ENCODE measurements at regions not wholly inside any gene's neighbourhood (a gene's known extent, or its start where the extent isn't known, plus 50 kb on each side); places are given as distances from the start of the nearest gene placed in this dataset.

GRCh38 chr14:101398011-101398410, 163.3 kb upstream of the DIO3 start:
- H3K9me3 ChIP-seq, result no peaks in the 10 kb centered on the region
- no peaks in the 10 kb centered on the region for H3K4me1 ChIP-seq
- no peaks in the 10 kb centered on the region for H3K36me3 ChIP-seq
- no peak for TF ChIP-seq POLR2A (IDR thresholded peaks at IDR 0.05)
- TF ChIP-seq, protein P1, sequence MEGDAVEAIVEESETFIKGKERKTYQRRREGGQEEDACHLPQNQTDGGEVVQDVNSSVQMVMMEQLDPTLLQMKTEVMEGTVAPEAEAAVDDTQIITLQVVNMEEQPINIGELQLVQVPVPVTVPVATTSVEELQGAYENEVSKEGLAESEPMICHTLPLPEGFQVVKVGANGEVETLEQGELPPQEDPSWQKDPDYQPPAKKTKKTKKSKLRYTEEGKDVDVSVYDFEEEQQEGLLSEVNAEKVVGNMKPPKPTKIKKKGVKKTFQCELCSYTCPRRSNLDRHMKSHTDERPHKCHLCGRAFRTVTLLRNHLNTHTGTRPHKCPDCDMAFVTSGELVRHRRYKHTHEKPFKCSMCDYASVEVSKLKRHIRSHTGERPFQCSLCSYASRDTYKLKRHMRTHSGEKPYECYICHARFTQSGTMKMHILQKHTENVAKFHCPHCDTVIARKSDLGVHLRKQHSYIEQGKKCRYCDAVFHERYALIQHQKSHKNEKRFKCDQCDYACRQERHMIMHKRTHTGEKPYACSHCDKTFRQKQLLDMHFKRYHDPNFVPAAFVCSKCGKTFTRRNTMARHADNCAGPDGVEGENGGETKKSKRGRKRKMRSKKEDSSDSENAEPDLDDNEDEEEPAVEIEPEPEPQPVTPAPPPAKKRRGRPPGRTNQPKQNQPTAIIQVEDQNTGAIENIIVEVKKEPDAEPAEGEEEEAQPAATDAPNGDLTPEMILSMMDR (IDR thresholded peaks at IDR 0.05), result no peak
- DNase-seq (no peak), ATAC-seq (no peak)
- H3K4me3 ChIP-seq, result no peak overlapping the region
- intact Hi-C loops (cut with DNase I), result no loop called here
- 73% methylated on average over 3 of the region's 14 CpGs for WGBS (ENCODE audit: insufficient coverage, low coverage, low lambda C conversion rate, missing lambda C conversion rate)
- H3K27ac ChIP-seq, result no peak overlapping the region
- H3K27me3 ChIP-seq, result no peaks in the 10 kb centered on the region

- no CpG with 5 or more reads among the region's 5 CpGs for WGBS (ENCODE audit: insufficient coverage, low coverage, low lambda C conversion rate, missing lambda C conversion rate)
- TF ChIP-seq, protein P1 (IDR thresholded peaks at IDR 0.05), result no peak
- no peak for TF ChIP-seq POLR2A (IDR thresholded peaks at IDR 0.05)
- intact Hi-C loops (cut with DNase I), result loop anchor here (10.0 kb wide), 2 partner anchors 75 to 155 kb away; no protein-coding TSS in a partner anchor
Observed at GRCh38 chr14:101399737-101400517, 161.4 kb upstream of the DIO3 start.

DNA sequence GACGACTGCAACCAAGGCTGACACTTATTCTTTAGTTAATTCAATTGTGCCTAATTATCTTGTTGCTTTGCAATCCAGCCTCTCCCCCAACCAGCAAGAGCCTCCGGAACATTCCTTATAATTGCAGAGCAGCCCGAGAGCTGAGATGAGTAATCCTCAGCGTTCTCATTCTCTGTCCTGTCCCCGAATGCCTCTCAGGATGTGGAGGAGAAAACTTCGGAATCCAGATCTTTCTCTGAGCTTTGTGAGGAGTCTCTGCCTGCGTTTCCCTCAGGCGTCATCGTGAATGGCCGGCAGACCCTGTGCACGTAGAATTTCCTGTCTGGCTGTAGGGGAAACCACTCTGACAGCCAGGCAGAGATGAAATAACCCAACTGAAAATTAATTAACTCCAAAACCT, 160.5 kb upstream of the DIO3 start:
- H3K4me1 ChIP-seq, result peaks cover 0 to 10% (median 5%) of the 10 kb centered on the region in 4 donors
- no peak for TF ChIP-seq POLR2A (IDR thresholded peaks at IDR 0.05)
- TF ChIP-seq, protein P1 (IDR thresholded peaks at IDR 0.05), result no peak
- no peaks in the 10 kb centered on the region for H3K9me3 ChIP-seq
- no peak for DNase-seq
- H3K27me3 ChIP-seq, result no peaks in the 10 kb centered on the region
- intact Hi-C loops (cut with DNase I), result loop anchor here (10.0 kb wide), 2 partner anchors 74 to 154 kb away; no protein-coding TSS in a partner anchor
- peak in 1 of 4 donors; percentile 17 for ATAC-seq
- 21% methylated on average over 8 of the region's 11 CpGs for WGBS (ENCODE audit: insufficient coverage, low coverage, low lambda C conversion rate, missing lambda C conversion rate)
- H3K36me3 ChIP-seq, result no peaks in the 10 kb centered on the region
- no peak overlapping the region for H3K27ac ChIP-seq
- H3K4me3 ChIP-seq, result no peak overlapping the region

More at GRCh38 chr14:101399737-101400517, 161.4 kb upstream of the DIO3 start:
- Histone ChIP-seq H3K4me1 (peaks cover 0 to 6% (median 2%) of the 10 kb centered on the region in 4 donors), H3K4me3 (no peak overlapping the region), H3K27me3 (no peaks in the 10 kb centered on the region), H3K36me3 (no peaks in the 10 kb centered on the region), H3K9me3 (no peaks in the 10 kb centered on the region), H3K27ac (no peak overlapping the region)
- DNase-seq, result no peak
- ATAC-seq, result no peak

DNA sequence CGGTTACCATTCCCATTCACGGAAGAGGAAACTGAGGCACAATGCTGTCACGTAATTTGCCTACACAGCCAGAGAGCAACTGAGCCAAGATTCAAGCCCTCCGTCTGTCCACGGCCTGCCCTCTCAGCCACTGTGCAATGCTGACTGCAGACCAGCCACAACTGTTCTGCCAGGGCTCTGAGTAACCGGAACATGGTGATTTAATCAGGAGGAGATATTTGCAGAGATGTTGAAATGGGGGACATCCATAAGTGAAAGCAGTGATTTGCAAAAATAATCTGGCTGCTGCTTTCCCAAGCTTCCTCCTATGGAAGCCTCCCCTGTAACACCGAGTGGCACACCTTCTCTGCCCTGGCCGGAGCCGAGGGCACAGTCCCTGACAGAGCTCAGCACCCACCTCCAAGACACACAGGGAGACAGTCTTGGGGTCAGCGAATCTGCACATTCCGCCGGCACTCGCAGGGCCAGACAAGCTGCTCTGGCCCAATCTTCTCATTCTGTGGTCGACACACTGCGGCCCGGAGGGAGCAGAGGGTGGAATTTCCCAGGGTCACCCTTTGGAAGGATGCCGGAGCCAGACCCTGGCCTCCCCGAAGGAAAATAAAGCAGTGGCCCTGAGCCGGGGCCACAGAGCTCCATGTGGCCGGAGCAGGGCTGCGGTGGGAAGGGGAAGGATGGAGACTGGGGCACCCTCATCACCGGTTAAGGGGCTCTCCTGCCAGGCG, 158.2 kb upstream of the DIO3 start:
- no peaks in the 10 kb centered on the region for H3K27me3 ChIP-seq
- DNase-seq (no peak), ATAC-seq (peak in 1 of 4 donors; percentile 45)
- intact Hi-C loops (cut with DNase I), result loop anchor here (10.0 kb wide), 2 partner anchors 72 to 152 kb away; no protein-coding TSS in a partner anchor
- H3K9me3 ChIP-seq, result no peaks in the 10 kb centered on the region
- TF ChIP-seq, protein P1 (IDR thresholded peaks at IDR 0.05), result no peak
- no peak for TF ChIP-seq POLR2A (IDR thresholded peaks at IDR 0.05)
- no peak overlapping the region for H3K4me3 ChIP-seq
- peaks cover 0 to 15% (median 7%) of the 10 kb centered on the region in 4 donors for H3K4me1 ChIP-seq
- 30% methylated on average over 4 of the region's 23 CpGs for WGBS (ENCODE audit: insufficient coverage, low coverage, low lambda C conversion rate, missing lambda C conversion rate)
- no peaks in the 10 kb centered on the region for H3K36me3 ChIP-seq
- H3K27ac ChIP-seq, result no peak overlapping the region

Data from right lobe of liver (tissue), 6 donors.